ENCODE measurements at regions not wholly inside any gene's neighbourhood (a gene's known extent, or its start where the extent isn't known, plus 50 kb on each side); places are given as distances from the start of the nearest gene placed in this dataset.

GRCh38 chr11:129719037-129719436 is 96.6 kb upstream of the TMEM45B start:
- Histone ChIP-seq H3K4me1 (replicated peaks in 1 of 2; ENCODE audit: control insufficient read depth in 2 of 2, insufficient read depth in 2 of 2, low read length in 2 of 2) (no peaks in the 10 kb centered on the region), H3K27me3 (ENCODE audit: control insufficient read depth in 2 of 2, insufficient read depth in 2 of 2, low read length in 2 of 2) (peaks cover 15 to 38% of the 10 kb centered on the region in 2 experiments; a peak in 4 of 5 replicates), H4K20me1 (replicated peaks; ENCODE audit: control insufficient read depth, insufficient read depth, low read length) (no peaks in the 10 kb centered on the region), H3K4me3 (no peak overlapping the region), H3K27ac (ENCODE audit: extremely low read depth, low read depth, low read length) (no peak overlapping the region), H3K4me2 (ENCODE audit: insufficient read depth, low read length) (no peak overlapping the region), H3K9me1 (ENCODE audit: control insufficient read depth, insufficient read depth, low read length) (no peaks in the 10 kb centered on the region), H3K9ac (ENCODE audit: insufficient read depth in 1 of 2, low read depth in 2 of 2, low read length in 2 of 2) (no peak overlapping the region), H3K79me2 (ENCODE audit: control insufficient read depth, insufficient read depth, low read length) (no peaks in the 10 kb centered on the region), H3K9me3 (replicated peaks; ENCODE audit: control insufficient read depth, insufficient read depth, low read depth, low read length) (no peaks in the 10 kb centered on the region), H3K36me3 (ENCODE audit: control insufficient read depth, insufficient read depth, low read length) (no peaks in the 10 kb centered on the region), H2AFZ (ENCODE audit: low read depth, low read length) (no peak overlapping the region)
- intact Hi-C loops (cut with micrococcal nuclease), result no loop called here
- ATAC-seq, result no peak
- WGBS (ENCODE audit: insufficient coverage, low coverage, missing lambda C conversion rate), result 19% methylated on average over 3 of the region's 3 CpGs
- CTCF ChIA-PET (ENCODE audit: low intra/inter-chr PET ratio), result no interaction called here
- in situ Hi-C loops (cut with MboI), result no loop called here
- no TSS peak for BruUV-seq (replicated peaks)
- no peak for FAIRE-seq
- DNase-seq (ENCODE audit: extremely low read depth in 1 of 4, low spot score in 3 of 4), result no peak
- POLR2A ChIA-PET, result no interaction called here
- TF ChIP-seq ARID3A (IDR thresholded peaks at IDR 0.05; ENCODE audit: borderline replicate concordance, low read depth, low read length) (no peak), PHF20 (IDR thresholded peaks at IDR 0.05; ENCODE audit: partially characterized antibody) (no peak), CBFA2T3 (IDR thresholded peaks at IDR 0.05) (no peak), SAFB2 (IDR thresholded peaks at IDR 0.05; ENCODE audit: borderline replicate concordance, low read depth, low read length, severe bottlenecking) (no peak), ZKSCAN3 (CRISPR knock-in tag; IDR thresholded peaks at IDR 0.05) (no peak), ZNF311 (CRISPR knock-in tag; IDR thresholded peaks at IDR 0.05) (no peak), ZNF766 (CRISPR knock-in tag; conservative IDR thresholded peaks at IDR 0.05) (no peak), SP2 (IDR thresholded peaks at IDR 0.05; ENCODE audit: extremely low read depth, low read depth, low read length, poor library complexity, severe bottlenecking) (no peak), IFI16 (CRISPR knock-in tag; IDR thresholded peaks at IDR 0.05) (no peak), HNRNPLL (IDR thresholded peaks at IDR 0.05; ENCODE audit: low read depth, low read length, poor library complexity, severe bottlenecking) (no peak), MAZ (CRISPR knock-in tag; conservative IDR thresholded peaks at IDR 0.05 in 1 of 2, IDR thresholded peaks at IDR 0.05 in 1 of 2) (no peak), SNRNP70 (optimal IDR thresholded peaks at IDR 0.05; ENCODE audit: low read depth, low read length) (no peak), RBM25 (IDR thresholded peaks at IDR 0.05; ENCODE audit: low read depth, low read length, severe bottlenecking) (no peak)
- TF ChIP-seq, protein P1, sequence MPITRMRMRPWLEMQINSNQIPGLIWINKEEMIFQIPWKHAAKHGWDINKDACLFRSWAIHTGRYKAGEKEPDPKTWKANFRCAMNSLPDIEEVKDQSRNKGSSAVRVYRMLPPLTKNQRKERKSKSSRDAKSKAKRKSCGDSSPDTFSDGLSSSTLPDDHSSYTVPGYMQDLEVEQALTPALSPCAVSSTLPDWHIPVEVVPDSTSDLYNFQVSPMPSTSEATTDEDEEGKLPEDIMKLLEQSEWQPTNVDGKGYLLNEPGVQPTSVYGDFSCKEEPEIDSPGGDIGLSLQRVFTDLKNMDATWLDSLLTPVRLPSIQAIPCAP (CRISPR knock-in tag; IDR thresholded peaks at IDR 0.05; ENCODE audit: borderline replicate concordance), result no peak
- TF ChIP-seq, protein P2, sequence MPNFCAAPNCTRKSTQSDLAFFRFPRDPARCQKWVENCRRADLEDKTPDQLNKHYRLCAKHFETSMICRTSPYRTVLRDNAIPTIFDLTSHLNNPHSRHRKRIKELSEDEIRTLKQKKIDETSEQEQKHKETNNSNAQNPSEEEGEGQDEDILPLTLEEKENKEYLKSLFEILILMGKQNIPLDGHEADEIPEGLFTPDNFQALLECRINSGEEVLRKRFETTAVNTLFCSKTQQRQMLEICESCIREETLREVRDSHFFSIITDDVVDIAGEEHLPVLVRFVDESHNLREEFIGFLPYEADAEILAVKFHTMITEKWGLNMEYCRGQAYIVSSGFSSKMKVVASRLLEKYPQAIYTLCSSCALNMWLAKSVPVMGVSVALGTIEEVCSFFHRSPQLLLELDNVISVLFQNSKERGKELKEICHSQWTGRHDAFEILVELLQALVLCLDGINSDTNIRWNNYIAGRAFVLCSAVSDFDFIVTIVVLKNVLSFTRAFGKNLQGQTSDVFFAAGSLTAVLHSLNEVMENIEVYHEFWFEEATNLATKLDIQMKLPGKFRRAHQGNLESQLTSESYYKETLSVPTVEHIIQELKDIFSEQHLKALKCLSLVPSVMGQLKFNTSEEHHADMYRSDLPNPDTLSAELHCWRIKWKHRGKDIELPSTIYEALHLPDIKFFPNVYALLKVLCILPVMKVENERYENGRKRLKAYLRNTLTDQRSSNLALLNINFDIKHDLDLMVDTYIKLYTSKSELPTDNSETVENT (CRISPR knock-in tag; IDR thresholded peaks at IDR 0.05), result no peak
- TF ChIP-seq, protein P3, sequence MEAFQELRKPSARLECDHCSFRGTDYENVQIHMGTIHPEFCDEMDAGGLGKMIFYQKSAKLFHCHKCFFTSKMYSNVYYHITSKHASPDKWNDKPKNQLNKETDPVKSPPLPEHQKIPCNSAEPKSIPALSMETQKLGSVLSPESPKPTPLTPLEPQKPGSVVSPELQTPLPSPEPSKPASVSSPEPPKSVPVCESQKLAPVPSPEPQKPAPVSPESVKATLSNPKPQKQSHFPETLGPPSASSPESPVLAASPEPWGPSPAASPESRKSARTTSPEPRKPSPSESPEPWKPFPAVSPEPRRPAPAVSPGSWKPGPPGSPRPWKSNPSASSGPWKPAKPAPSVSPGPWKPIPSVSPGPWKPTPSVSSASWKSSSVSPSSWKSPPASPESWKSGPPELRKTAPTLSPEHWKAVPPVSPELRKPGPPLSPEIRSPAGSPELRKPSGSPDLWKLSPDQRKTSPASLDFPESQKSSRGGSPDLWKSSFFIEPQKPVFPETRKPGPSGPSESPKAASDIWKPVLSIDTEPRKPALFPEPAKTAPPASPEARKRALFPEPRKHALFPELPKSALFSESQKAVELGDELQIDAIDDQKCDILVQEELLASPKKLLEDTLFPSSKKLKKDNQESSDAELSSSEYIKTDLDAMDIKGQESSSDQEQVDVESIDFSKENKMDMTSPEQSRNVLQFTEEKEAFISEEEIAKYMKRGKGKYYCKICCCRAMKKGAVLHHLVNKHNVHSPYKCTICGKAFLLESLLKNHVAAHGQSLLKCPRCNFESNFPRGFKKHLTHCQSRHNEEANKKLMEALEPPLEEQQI (IDR thresholded peaks at IDR 0.05), result no peak

All from K562 (cell line).